AG04449 (cell line): ENCODE measurements at regions not wholly inside any gene's neighbourhood (a gene's known extent, or its start where the extent isn't known, plus 50 kb on each side); places are given as distances from the start of the nearest gene placed in this dataset.
"Not testable (repeated sequence)": the region's sequence is repeated elsewhere in the genome, so short reads cannot be mapped to it uniquely, and the experiment has no call there.

Experiments
- CTCF ChIA-PET: fragments of 350-600 bp; formaldehyde crosslinking; extraction: SDS; loops from one replicate; lab custom pipeline; 2021; ENCODE audit warnings: antibody characterized with exemption; lab: Yijun Ruan, JAX
- POLR2A ChIA-PET: fragments of 400-600, 350-600 bp; formaldehyde crosslinking; extraction: SDS; loops from one replicate; lab custom pipeline; 2020; ENCODE audit warnings: antibody characterized with exemption, inconsistent platforms; lab: Yijun Ruan, JAX
- DNase-seq: peaks from one replicate; pipeline ENCODE4 v3.0.0-alpha.2; 2010; ENCODE audit warnings: low read depth, low spot score
- H3K4me3 ChIP-seq: 2 replicates; pipeline ENCODE4 v1.5.1; 2011; ENCODE audit warnings: low read depth, mild to moderate bottlenecking, control low read depth, low read length
- TF ChIP-seq, protein P1 (sequence below): IDR thresholded peaks from one replicate; pipeline ENCODE4 v1.5.1; 2011; ENCODE audit warnings: mild to moderate bottlenecking, moderate library complexity, low read length, control low read depth, inconsistent platforms; ENCODE audit not compliant: insufficient read depth; ENCODE audit errors: missing control alignments

GRCh38 chr5:164324239-164324638, 818.8 kb downstream of the MAT2B start:
- DNase-seq: no peak
- no peak overlapping the region for H3K4me3 ChIP-seq
- POLR2A ChIA-PET: no interaction called here
- TF ChIP-seq, protein P1, sequence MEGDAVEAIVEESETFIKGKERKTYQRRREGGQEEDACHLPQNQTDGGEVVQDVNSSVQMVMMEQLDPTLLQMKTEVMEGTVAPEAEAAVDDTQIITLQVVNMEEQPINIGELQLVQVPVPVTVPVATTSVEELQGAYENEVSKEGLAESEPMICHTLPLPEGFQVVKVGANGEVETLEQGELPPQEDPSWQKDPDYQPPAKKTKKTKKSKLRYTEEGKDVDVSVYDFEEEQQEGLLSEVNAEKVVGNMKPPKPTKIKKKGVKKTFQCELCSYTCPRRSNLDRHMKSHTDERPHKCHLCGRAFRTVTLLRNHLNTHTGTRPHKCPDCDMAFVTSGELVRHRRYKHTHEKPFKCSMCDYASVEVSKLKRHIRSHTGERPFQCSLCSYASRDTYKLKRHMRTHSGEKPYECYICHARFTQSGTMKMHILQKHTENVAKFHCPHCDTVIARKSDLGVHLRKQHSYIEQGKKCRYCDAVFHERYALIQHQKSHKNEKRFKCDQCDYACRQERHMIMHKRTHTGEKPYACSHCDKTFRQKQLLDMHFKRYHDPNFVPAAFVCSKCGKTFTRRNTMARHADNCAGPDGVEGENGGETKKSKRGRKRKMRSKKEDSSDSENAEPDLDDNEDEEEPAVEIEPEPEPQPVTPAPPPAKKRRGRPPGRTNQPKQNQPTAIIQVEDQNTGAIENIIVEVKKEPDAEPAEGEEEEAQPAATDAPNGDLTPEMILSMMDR: no peak
- CTCF ChIA-PET: no interaction called here

DNA sequence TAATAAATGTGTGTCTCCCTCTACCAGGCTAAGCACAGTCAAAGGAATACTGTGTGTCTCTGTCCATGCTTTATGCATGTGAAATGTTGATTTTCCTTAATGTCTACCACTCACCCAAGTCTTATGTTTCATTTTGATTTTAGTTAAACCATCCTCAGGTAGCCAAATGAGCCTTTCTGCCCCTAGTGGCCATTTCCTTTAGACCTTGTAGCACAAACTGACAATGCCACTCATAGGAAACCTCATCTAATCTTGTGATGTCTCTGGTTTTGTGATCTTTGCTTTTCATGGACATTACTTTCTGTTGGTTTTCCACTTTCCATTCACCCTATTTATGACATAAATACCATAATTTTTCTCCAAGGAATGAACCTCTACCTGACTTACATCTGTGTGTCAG, 820.8 kb downstream of the MAT2B start:
- CTCF ChIA-PET: no interaction called here
- no peak for DNase-seq
- TF ChIP-seq, protein P1: no peak
- H3K4me3 ChIP-seq: no peak overlapping the region
- POLR2A ChIA-PET: no interaction called here

DNA sequence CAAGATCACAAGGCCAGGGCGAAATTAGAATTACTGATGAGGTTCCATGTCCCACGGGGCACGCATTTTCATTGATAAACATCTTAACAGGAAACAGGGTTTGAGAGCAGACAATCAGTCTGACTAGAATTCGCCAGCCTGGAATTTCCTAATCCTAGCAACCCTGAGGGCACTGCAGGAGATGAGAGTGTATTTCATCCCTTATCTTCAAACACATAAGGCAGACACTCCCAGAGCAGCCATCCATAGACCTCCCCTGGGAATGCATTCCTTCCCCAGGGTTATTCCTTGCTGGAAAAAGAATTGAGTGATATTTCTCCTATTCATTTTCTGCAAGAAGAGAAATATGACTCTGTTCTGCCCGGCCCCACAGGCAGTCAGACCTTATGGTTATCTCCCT, 821.7 kb downstream of the MAT2B start:
- DNase-seq, H3K4me3 ChIP-seq, CTCF ChIA-PET, POLR2A ChIA-PET: not testable (repeated sequence)

DNA sequence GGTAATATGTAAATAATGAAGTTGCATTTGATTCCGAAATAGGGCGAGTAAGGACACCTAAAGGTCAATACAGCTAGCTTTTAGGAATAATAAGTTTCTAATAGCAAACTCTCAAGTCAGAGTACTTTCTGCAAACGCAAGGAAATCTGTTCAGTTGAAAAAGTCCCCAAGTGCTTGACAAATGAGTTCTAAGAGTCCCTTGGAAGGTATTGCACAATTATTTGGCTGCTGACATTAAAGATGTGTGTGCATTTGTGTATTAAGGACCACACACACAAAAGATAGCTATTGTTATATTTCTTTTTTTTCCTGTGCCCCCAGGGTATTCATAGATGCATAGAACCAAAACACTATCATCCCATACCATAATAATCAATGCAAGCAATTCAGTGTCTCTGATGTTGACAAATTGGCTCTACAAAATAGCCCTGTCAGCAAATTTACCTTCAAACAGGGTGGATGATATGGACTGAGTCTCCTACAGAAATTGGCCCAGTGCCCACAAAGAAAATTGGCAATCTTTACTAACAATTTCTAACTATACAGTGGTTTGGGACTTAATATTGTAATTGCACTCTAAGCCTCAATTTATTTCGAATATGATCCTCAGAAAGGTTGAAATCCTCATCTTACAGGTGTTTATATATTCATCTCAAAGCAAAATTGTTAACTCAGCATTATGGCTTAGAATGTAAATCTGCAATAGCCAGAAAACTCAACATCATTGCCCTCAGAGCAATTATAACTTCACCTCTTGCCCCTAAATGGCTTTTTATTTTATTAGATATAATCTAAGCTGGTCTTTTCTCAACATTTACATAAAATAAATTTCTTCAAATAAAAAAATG, 827.2 kb downstream of the MAT2B start:
- ChIA-PET POLR2A (no interaction called here), CTCF (interaction anchor here (1.2 kb wide), 1 partner anchor 28 kb away, joined by 3 read pairs; no protein-coding TSS in a partner anchor)
- TF ChIP-seq, protein P1: no peak
- no peak for DNase-seq
- H3K4me3 ChIP-seq: no peak overlapping the region

- no peak for DNase-seq
- POLR2A ChIA-PET: no interaction called here
- TF ChIP-seq, protein P1: no peak
- H3K4me3 ChIP-seq: no peak overlapping the region
- CTCF ChIA-PET: no interaction called here
Observed at GRCh38 chr5:164335837-164336236, 830.4 kb downstream of the MAT2B start.

- POLR2A ChIA-PET: interaction anchor here (1.3 kb wide), 1 partner anchor 17 kb away, joined by 3 read pairs; no protein-coding TSS in a partner anchor
- DNase-seq: no peak
- TF ChIP-seq, protein P1: no peak
- CTCF ChIA-PET: no interaction called here
- no peak overlapping the region for H3K4me3 ChIP-seq
Observed at GRCh38 chr5:164336276-164336675, 830.9 kb downstream of the MAT2B start.
